GM18502 (cell line): ENCODE measurements at regions not wholly inside any gene's neighbourhood (a gene's known extent, or its start where the extent isn't known, plus 50 kb on each side); places are given as distances from the start of the nearest gene placed in this dataset.

Source experiments
- ATAC-seq: cut with Tn5 transposase; IDR thresholded peaks from one replicate; pipeline ENCODE4 v1.9.1; 2021; ENCODE audit warnings: mild to moderate bottlenecking; ENCODE audit not compliant: unreplicated experiment, poor library complexity

GRCh38 chr4:122041312-122041711 is 89.5 kb upstream of the TRPC3 start:
- no peak for ATAC-seq

- ATAC-seq: no peak
These were observed 87.0 kb upstream of the TRPC3 start for GRCh38 chr4:122038896-122039295.

DNA sequence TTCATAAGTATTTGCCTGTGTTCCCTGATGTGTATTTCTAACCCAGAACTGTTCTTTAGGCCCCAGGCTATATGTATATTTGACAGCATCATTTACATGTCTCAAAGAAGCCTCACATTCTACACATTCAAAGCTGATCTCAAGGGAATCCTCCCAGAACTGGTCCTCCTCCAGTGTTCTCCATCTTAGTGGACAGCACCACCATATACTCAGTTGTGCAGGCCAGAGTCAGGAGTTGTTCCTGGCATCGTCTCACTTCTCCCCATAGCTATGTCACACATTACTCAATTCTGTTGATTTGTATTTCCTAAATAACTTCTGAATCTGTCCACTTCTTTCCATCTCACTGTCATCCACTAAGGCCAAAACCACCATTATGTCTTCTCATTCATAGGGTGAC is 82.8 kb upstream of the TRPC3 start:
- no peak for ATAC-seq

GRCh38 chr4:122027203-122027602 is 75.3 kb upstream of the TRPC3 start:
- ATAC-seq: no peak

DNA sequence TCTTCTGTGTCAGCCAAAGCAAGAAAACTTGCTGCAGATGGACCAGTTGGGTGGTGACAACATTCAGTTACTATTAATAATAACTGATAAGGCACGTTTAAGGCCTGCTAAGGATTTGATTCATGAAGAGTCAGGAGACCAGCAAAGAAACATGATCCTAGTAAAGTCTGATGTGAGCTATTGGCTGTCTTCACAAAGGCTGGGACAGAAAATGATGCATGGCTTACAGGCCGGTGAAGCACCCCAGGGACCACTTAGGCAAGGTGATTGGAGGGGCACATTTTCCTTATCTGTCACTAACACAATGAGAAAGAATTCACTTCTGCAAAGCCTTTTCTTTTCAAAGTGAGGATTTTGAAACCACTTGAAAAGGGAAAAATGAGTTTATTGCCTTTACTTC is 65.4 kb upstream of the TRPC3 start:
- no peak for ATAC-seq

GRCh38 chr4:122015203-122015602 is 63.3 kb upstream of the TRPC3 start:
- ATAC-seq: no peak

DNA sequence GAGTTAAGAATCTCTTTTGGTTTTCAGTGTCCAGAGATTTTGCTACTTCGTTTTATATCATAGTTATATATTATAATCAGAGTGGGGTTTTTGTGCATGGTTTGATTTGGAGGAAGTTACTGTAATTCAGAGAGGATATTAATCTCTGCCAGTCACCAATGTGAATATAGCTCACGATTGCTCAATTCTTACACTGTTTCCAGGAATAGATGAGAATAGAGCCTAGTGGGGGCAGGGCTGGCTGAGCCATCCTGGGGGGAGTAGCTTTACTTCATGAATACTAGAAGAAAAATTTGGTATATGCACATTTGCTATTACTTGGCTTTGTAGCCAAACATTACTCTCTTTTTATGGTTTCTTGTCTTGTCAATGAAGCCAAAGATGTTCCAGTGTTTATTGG is 60.9 kb upstream of the TRPC3 start:
- no peak for ATAC-seq

- ATAC-seq: no peak
These were observed 58.8 kb upstream of the TRPC3 start for GRCh38 chr4:122010610-122011009.

- no peak for ATAC-seq
These were observed 57.7 kb upstream of the TRPC3 start for GRCh38 chr4:122009524-122009923.

DNA sequence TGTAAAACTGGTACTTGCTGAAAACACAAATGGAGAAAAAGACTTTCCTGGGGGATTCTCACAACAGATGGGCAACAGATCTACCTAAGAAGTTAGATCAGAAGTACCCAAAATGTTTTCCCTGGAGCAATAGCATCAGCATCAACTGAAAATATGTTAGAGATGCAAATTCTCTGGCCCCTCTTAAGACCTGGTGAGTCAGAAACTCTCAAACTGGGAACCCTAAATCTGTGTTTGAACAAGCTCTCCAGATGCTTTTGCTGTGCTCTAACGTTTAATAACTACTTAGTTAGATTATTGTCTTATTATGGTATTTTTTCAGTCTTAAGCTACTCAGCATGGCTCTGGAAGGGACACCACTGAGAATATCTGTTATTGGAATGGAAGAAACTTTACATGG is 55.2 kb upstream of the TRPC3 start:
- no peak for ATAC-seq

DNA sequence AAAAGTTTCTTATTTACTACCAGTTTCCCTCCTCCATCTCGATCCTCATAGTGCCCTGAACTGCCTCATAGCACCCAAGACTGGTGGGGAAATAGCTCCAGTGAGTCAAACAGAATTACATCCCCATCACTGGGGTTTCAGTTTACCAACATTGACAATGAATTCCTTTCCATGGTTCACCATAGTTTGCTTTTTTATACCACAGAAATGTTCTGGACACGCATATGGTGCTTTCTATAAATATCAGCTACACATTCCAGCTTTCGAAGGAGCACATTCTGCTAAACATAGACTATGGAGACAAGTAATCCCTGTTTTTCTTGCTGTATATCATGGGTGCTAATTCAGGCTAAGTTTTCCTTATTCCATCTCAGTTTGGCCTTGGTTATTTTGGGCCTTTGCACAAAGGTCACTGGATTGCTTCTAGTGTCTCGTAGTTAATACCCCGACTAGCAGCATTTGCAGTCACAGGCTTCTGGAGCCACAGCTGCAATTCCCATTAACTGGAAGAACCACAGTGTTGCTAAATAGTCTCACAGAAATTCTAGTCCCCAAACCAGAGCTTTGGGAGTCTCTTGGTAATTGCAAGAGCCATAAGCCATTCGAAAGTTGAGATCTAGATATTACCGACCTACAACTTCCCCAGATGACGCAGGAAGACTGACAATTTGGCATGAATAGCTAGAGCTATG is 53.4 kb upstream of the TRPC3 start:
- ATAC-seq: no peak

- peak; percentile 98 for ATAC-seq
These were observed 51.5 kb upstream of the TRPC3 start for GRCh38 chr4:122003335-122003734.
